ENCODE measurements at regions not wholly inside any gene's neighbourhood (a gene's known extent, or its start where the extent isn't known, plus 50 kb on each side); places are given as distances from the start of the nearest gene placed in this dataset.

DNA sequence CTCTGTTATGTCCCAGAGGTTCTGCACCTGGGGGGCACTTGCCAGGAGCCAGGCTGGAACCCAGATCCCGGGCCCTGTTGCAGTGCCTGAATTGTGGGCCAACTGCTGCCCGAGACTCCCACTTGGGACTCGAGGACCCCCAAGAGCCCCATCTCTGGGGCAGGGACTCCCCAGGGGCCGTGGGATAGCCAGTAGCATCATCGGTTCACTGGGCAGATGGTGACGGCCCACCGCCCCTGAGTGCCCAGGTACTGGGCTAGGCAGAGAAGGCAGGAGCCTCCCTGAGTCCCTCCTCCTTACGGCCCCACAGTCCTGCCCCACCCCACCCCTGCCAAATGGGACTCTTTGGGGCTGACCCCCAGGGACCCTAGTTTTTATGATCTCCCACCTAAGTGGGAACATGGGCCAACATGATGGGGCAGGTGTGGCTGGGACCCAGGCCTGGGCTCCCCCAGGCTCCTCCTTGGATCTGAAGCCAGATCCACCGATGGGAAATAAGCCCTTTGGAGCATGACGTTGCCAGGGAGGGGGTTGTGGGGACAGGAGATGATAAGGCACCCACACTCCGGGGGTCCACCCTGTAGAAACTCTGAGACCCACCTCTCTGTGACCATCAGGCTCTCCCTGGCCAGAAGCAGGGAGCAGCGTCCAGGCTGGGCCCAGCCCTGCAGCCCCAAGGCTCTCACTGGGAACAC is 94.5 kb upstream of the FGF3 start:
- H3K9me2 ChIP-seq (replicated peaks; ENCODE audit: insufficient read depth): no peaks in the 10 kb centered on the region
- H3K4me3 ChIP-seq: no peak overlapping the region
- peaks cover 7% of the 10 kb centered on the region for H3K4me1 ChIP-seq (ENCODE audit: insufficient read depth)
- H2AFZ ChIP-seq: no peak overlapping the region
- H3K27ac ChIP-seq: no peak overlapping the region
- DNase-seq (ENCODE audit: low spot score): no peak
- H3K27me3 ChIP-seq: no peaks in the 10 kb centered on the region
- no peaks in the 10 kb centered on the region for H3K79me2 ChIP-seq
- no peaks in the 10 kb centered on the region for H3K36me3 ChIP-seq (replicated peaks; ENCODE audit: insufficient read depth, low read depth)
- TF ChIP-seq EZH2phosphoT487 (IDR thresholded peaks at IDR 0.05; ENCODE audit: low read depth, severe bottlenecking, unreplicated experiment): no peak
- TF ChIP-seq CTCF (IDR thresholded peaks at IDR 0.05; ENCODE audit: poor library complexity): no peak
- TF ChIP-seq EZH2 (IDR thresholded peaks at IDR 0.05; ENCODE audit: borderline replicate concordance): no peak
- WGBS (ENCODE audit: low lambda C conversion rate, missing lambda C conversion rate): 93% methylated on average over 12 of the region's 12 CpGs
- H3K9me3 ChIP-seq (ENCODE audit: low read depth): no peaks in the 10 kb centered on the region
- no peak overlapping the region for H3K4me2 ChIP-seq
- H4K20me1 ChIP-seq (ENCODE audit: insufficient read depth, poor library complexity, severe bottlenecking): no peaks in the 10 kb centered on the region

DNA sequence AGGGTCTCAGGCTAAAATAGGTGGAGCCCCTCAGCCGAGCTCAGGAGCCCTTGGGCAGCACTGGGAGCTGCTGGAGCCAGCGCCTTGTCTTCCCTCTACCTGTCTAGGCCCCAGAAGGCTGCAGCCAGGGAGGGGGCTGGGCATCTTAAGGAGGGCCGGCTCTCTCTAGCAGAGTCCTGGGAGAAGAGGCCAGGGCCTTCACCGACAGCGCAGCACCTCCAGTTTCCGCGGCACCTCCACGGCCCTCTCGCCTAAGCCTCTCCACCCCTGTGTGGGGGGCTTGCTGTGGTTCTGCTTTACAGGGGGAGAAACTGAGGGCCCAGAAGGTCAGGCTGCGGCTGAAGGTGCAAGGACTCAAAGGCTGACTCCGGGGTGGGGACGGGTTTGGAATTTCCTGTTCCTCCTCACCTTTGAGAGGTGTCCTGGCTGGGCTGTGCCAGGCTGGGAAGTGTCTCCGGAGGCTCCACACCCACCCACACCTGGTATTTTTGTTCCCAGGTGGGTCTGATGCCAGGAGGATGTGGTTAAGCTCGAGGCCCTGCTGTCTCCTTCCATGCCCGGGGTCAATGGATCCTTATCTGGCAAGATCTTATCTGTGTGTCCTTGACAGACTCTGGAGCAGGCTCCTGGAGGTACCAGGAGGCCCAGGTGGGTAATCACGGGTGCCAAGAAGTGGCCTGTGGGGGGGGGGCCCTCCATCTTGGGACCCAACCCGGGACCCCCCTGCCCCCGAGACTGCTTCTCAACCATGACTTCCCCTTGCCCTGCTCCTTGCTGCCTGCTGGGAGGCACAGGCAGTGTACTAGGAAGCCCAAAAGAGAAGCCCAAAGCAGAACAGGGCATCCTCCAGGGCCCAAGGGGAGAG is 95.3 kb upstream of the FGF3 start:
- WGBS (ENCODE audit: low lambda C conversion rate, missing lambda C conversion rate): 71% methylated on average over 18 of the region's 18 CpGs
- Histone ChIP-seq H3K27ac (no peak overlapping the region), H3K36me3 (replicated peaks; ENCODE audit: insufficient read depth, low read depth) (no peaks in the 10 kb centered on the region), H3K27me3 (no peaks in the 10 kb centered on the region), H2AFZ (no peak overlapping the region), H3K4me2 (no peak overlapping the region), H3K9me3 (ENCODE audit: low read depth) (no peaks in the 10 kb centered on the region), H4K20me1 (ENCODE audit: insufficient read depth, poor library complexity, severe bottlenecking) (no peaks in the 10 kb centered on the region), H3K4me3 (no peak overlapping the region), H3K79me2 (no peaks in the 10 kb centered on the region), H3K4me1 (ENCODE audit: insufficient read depth) (peaks cover 7% of the 10 kb centered on the region), H3K9me2 (replicated peaks; ENCODE audit: insufficient read depth) (no peaks in the 10 kb centered on the region)
- TF ChIP-seq CTCF (IDR thresholded peaks at IDR 0.05; ENCODE audit: poor library complexity): no peak
- no peak for TF ChIP-seq EZH2phosphoT487 (IDR thresholded peaks at IDR 0.05; ENCODE audit: low read depth, severe bottlenecking, unreplicated experiment)
- no peak for TF ChIP-seq EZH2 (IDR thresholded peaks at IDR 0.05; ENCODE audit: borderline replicate concordance)
- DNase-seq (ENCODE audit: low spot score): no peak

GRCh38 chr11:69915151-69915500 is 95.9 kb upstream of the FGF3 start:
- Histone ChIP-seq H3K9me3 (ENCODE audit: low read depth) (no peaks in the 10 kb centered on the region), H3K4me1 (ENCODE audit: insufficient read depth) (peaks cover 7% of the 10 kb centered on the region), H3K27ac (no peak overlapping the region), H3K36me3 (replicated peaks; ENCODE audit: insufficient read depth, low read depth) (no peaks in the 10 kb centered on the region), H3K79me2 (no peaks in the 10 kb centered on the region), H2AFZ (no peak overlapping the region), H3K9me2 (replicated peaks; ENCODE audit: insufficient read depth) (no peaks in the 10 kb centered on the region), H3K4me2 (no peak overlapping the region), H3K27me3 (no peaks in the 10 kb centered on the region), H4K20me1 (ENCODE audit: insufficient read depth, poor library complexity, severe bottlenecking) (no peaks in the 10 kb centered on the region), H3K4me3 (no peak overlapping the region)
- WGBS (ENCODE audit: low lambda C conversion rate, missing lambda C conversion rate): 46% methylated on average over 6 of the region's 6 CpGs
- TF ChIP-seq EZH2phosphoT487 (IDR thresholded peaks at IDR 0.05; ENCODE audit: low read depth, severe bottlenecking, unreplicated experiment) (no peak), EZH2 (IDR thresholded peaks at IDR 0.05; ENCODE audit: borderline replicate concordance) (no peak), CTCF (IDR thresholded peaks at IDR 0.05; ENCODE audit: poor library complexity) (no peak)
- DNase-seq (ENCODE audit: low spot score): no peak

Data from hepatocyte (in vitro differentiated cells).